IMR-90 (cell line): ENCODE measurements at regions not wholly inside any gene's neighbourhood (a gene's known extent, or its start where the extent isn't known, plus 50 kb on each side); places are given as distances from the start of the nearest gene placed in this dataset.

Source experiments
- CEBPB ChIP-seq: IDR thresholded peaks from 2 replicates; pipeline ENCODE4 v1.6.1; 2012; ENCODE audit warnings: low read depth, low read length, improper control_type of control experiment
- CTCF ChIP-seq: conservative IDR thresholded peaks from 2 replicates; pipeline ENCODE4 v1.5.1; 2012; ENCODE audit warnings: mild to moderate bottlenecking, low read depth, low read length, improper control_type of control experiment
- NFE2L2 ChIP-seq: fragments of 150-350 bp; IDR thresholded peaks from 2 replicates; pipeline ENCODE4 v1.6.1; 2016; ENCODE audit warnings: low read depth, mild to moderate bottlenecking, low read length
- POLR2A ChIP-seq: IDR thresholded peaks from 2 replicates; pipeline ENCODE4 v1.6.1; 2012; ENCODE audit warnings: mild to moderate bottlenecking, low read depth, low read length
- RAD21 ChIP-seq: IDR thresholded peaks from 2 replicates; pipeline ENCODE4 v1.6.1; 2012; ENCODE audit warnings: low read length, improper control_type of control experiment
- RFX5 ChIP-seq: IDR thresholded peaks from 2 replicates; pipeline ENCODE4 v1.8.0; 2012; ENCODE audit warnings: low read depth, mild to moderate bottlenecking, low read length, moderate library complexity
- SMC3 ChIP-seq: fragments of 150-350 bp; IDR thresholded peaks from 2 replicates; pipeline ENCODE4 v1.6.1; 2016; ENCODE audit warnings: low read depth, mild to moderate bottlenecking, antibody characterized with exemption, low read length, moderate library complexity
- TF ChIP-seq, protein P1 (sequence below): fragments of 150-350 bp; IDR thresholded peaks from 2 replicates; pipeline ENCODE4 v1.6.1; 2017; ENCODE audit warnings: mild to moderate bottlenecking, antibody characterized with exemption, low read length, low read depth

DNA sequence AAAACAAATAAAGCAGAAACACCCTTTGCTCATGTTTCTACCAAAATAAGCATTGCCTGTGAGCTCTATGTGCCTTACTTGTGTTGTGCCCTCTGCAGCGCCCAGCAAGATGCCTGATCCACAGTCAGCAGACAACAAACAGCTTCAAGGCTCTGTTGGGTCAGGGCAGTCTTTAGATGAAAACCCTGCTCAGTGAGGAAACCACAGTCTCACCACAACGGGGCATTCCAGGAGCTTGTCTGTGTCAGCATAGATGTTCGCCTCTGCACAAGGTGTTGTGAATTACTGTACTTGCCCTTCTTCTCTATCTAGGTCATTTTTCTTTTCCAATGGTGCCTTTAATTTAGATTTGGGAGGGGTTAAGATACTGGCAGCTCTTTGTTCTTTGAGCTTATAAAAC, 251.9 kb downstream of the COL4A1 start:
- no peak for TF ChIP-seq CTCF
- TF ChIP-seq RFX5, result no peak
- TF ChIP-seq POLR2A, result no peak
- TF ChIP-seq, protein P1, sequence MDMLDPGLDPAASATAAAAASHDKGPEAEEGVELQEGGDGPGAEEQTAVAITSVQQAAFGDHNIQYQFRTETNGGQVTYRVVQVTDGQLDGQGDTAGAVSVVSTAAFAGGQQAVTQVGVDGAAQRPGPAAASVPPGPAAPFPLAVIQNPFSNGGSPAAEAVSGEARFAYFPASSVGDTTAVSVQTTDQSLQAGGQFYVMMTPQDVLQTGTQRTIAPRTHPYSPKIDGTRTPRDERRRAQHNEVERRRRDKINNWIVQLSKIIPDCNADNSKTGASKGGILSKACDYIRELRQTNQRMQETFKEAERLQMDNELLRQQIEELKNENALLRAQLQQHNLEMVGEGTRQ, result no peak
- TF ChIP-seq RAD21, result no peak
- TF ChIP-seq SMC3, result no peak
- TF ChIP-seq NFE2L2, result no peak
- TF ChIP-seq CEBPB, result no peak
